ENCODE measurements at regions not wholly inside any gene's neighbourhood (a gene's known extent, or its start where the extent isn't known, plus 50 kb on each side); places are given as distances from the start of the nearest gene placed in this dataset.
"Not testable (repeated sequence)": the region's sequence is repeated elsewhere in the genome, so short reads cannot be mapped to it uniquely, and the experiment has no call there.

- DNase-seq, result no peak
These were observed 114.1 kb downstream of the FAR1 start for GRCh38 chr11:13782390-13783075.

- DNase-seq, result no peak
These were observed 116.0 kb downstream of the FAR1 start for GRCh38 chr11:13784441-13784840.

GRCh38 chr11:13784855-13785254 lies 116.4 kb downstream of the FAR1 start:
- DNase-seq, result no peak

DNA sequence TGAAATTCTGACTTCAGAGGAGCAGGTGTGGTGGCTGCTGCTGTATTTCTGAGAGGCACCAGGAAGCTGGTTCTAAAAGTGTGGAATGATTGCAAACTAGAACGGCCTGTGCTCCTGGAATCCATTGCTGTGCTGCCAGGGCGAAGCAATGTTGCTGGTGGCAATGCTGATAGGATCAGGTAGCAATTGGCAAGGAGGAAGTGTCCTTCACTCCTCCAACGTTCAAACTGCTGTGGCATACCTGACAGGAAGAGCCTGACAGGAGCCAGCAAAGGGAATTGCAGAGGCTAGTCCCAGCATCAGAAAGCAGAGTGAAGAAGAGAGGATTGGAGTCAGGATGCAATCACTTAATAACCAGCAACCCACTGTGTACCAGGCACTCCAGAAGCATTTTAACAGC lies 118.2 kb downstream of the FAR1 start:
- DNase-seq, result no peak

DNA sequence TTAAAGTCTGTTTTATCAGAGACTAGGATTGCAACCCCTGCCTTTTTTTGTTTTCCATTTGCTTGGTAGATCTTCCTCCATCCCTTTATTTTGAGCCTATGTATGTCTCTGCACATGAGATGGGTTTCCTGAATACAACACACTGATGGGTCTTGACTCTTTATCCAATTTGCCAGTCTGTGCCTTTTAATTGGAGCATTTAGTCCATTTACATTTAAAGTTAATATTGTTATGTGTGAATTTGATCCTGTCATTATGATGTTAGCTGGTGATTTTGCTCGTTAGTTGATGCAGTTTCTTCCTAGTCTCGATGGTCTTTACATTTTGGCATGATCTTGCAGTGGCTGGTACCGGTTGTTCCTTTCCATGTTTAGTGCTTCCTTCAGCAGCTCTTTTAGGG lies 129.1 kb downstream of the FAR1 start:
- not testable (repeated sequence) for DNase-seq

DNA sequence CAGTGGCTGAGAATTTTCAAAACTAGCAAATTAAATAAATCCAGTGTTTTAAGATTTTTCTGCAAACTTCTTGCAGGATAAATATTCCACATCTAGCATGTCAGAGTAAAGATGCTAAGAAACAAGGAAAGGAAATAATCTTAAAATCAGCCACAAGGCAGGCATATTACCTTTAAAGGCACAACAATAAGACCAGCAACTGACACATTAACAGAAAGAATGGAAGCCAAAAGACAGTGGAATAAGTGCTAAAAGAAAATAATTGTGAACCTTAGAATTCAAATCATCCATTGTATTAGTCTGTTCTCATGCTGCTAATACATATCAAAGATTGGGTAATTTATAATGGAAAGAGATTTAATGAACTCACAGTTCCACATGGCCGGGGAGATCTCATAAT lies 132.4 kb downstream of the FAR1 start:
- DNase-seq, result no peak

DNA sequence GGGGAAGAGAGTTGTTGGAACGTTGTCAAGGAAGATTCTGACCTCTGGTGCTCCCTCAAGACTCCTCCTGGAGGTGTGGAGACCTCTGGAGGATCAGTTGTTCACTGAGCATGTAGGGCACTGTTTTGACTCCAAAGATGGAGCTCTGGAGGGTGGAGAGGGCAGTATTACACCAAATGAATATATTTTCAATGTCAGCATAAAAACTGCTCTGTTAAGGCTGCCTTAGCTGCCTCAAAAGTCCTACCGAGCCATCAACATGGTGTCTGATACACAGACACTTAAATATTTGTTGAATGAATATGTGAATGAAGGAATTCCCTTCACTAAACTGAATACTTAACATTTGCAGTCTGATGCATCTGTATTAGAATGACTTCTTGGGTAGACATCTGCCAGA lies 144.2 kb upstream of the SPON1 start:
- no peak for DNase-seq

GRCh38 chr11:13826505-13827278 lies 135.8 kb upstream of the SPON1 start:
- DNase-seq, result peak in 1 of 2 experiments; percentile 37

DNA sequence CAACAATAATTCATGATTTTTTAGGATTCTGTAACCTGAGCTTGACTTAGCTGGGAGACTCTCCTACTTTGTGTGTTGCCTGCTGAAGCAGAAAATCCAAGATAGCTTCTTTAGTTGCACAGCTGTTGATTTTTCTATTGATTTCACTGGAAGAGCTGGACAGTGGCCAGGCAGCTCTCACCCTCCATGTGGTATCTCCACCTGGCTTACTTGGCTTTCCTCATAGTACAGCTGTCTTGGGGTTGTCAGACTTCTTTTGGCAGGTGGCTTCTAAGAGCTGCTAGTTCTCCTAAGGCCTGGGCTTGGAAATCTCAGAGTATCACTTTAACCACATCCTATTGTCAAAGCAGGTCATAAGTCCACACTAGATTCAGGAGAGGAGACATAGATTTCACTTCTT lies 130.8 kb upstream of the SPON1 start:
- no peak for DNase-seq

- no peak for DNase-seq
These were observed 128.1 kb upstream of the SPON1 start for GRCh38 chr11:13834463-13834862.

DNA sequence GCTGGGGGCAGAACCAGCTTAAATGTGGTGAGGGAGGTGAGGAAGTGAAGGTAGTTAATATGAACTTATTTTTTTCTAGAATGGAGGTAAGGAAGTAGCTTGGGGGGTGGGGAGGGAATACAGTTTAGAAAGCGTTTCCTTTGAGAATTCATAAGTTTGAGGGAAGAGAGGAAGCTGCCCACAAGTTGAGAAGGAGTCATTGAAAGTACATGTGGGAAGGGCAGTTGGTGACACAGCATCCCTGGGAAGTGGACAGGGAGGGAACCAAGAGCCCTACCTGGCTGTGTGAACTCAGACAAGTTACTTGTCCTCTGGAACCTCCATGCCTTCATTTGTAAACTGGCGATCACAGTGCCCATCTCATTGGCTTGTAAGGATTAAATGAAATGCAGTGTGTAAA lies 125.9 kb upstream of the SPON1 start:
- no peak for DNase-seq

DNA sequence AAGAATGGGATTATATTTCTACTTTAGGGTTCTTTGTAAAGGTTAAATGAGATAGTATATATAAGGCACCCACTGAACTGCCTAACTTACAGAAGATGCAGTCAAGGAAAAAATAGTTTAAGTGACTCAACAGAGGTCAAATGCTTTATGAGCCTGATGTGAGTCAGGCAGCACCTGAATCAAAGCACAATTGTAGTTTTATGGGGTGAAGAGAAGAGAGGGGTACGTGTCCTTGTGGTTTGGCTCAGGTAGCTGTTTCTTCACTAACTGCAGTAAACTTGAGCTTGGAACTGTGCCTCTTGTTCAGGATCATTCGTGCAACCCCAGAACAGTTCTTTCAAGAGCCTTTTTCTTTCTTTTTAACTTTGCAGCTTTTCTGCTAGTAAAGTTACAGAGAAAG lies 125.2 kb upstream of the SPON1 start:
- DNase-seq, result no peak

- no peak for DNase-seq
These were observed 121.1 kb upstream of the SPON1 start for GRCh38 chr11:13841393-13841792.

DNA sequence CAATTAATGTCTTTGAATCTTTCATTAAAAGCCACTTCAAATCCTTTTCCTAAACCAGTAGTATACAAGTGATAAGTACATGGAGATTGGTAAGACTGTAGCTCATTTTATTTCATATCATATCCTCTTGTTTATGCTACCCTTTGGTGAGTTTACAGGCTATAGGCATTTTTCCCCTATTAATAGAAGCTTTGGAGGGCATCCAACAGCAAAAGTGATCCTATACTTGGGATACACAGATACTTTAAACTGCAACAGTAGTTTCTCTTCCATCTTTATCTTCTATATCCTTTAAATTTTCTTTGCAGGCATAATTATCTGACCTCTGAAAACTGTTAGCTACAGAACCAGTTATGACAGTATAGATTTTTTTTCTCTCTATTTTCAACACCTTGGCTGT lies 114.5 kb upstream of the SPON1 start:
- no peak for DNase-seq

DNA sequence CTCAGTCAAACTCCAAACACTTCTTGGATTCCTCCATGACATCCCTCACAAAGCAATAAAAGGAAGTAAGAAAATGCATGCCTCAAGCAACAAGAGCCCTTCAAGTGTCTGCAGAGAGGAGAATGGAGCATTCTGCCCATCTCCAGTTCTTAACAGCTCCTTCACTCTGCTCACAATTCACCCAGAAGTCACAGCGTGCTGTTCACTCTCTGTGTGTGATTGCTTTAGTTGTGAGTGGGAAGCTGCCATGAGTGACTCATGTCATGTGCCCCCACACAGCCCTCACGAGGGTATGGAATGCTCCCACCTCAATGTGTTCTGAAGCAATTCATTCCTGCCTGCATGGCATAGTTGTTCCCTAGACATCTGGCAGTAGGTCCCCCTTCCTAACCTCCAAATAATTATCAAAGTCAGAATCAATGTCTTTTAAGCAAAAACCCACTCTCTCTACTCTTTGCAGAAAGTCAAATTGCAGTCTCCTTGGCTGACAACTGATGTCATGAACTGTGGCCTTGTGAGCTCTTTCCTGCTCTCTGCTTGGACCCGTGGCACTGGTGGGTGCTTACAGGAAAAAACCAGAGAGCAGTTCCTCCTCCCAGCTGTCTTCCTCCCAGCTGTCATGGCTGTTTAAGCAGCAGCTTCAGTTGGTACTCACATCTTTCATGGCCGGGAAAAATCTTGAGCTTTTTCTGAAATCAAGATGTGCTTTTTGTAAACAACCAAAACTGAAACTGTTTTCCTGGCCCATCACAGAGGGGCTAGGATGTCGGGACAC lies 112.1 kb upstream of the SPON1 start:
- DNase-seq, result no peak

GRCh38 chr11:13851691-13852090 lies 110.8 kb upstream of the SPON1 start:
- no peak for DNase-seq

- DNase-seq, result no peak
These were observed 110.0 kb upstream of the SPON1 start for GRCh38 chr11:13852481-13852880.

DNA sequence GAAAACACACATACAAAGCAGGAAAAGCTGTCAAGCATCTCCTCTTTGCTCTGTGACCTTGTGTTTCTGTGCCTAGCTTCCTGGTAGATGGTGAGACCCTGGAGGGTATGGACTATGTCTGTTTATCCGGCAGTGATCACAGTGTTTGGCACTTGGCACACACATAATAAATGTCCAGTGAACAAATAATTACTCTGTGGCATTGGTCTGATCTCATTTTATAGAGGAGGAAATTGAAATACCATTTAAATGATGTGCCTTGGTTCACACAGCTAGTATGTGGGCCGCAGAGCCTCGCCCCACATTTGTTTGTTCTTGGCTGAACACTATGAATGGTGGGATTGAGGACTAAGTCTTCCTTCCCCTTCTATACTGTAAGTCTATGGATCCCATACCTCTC lies 104.7 kb upstream of the SPON1 start:
- no peak for DNase-seq

- DNase-seq, result no peak
These were observed 102.6 kb upstream of the SPON1 start for GRCh38 chr11:13859892-13860291.

GRCh38 chr11:13861411-13861810 lies 101.1 kb upstream of the SPON1 start:
- DNase-seq, result no peak

GRCh38 chr11:13862845-13863392 lies 99.6 kb upstream of the SPON1 start:
- no peak for DNase-seq

- DNase-seq, result no peak
These were observed 93.7 kb upstream of the SPON1 start for GRCh38 chr11:13868710-13869397.

GRCh38 chr11:13869398-13869886 lies 93.1 kb upstream of the SPON1 start:
- no peak for DNase-seq

All from SW 1271 (cell line).